ENCODE measurements at regions not wholly inside any gene's neighbourhood (a gene's known extent, or its start where the extent isn't known, plus 50 kb on each side); places are given as distances from the start of the nearest gene placed in this dataset.

GRCh38 chr16:85323230-85323960, 211.1 kb upstream of the CIBAR2 start:
- Histone ChIP-seq H3K4me2 (ENCODE audit: low read depth, low read length) (no peak overlapping the region), H3K4me3 (replicated peaks in 1 of 3; ENCODE audit: insufficient read depth in 1 of 3, low read depth in 2 of 3, low read length in 3 of 3) (no peak overlapping the region), H3K9me3 (ENCODE audit: low read length) (no peaks in the 10 kb centered on the region), H3K79me2 (ENCODE audit: insufficient read depth, low read length) (no peaks in the 10 kb centered on the region), H2AFZ (ENCODE audit: low read length) (no peak overlapping the region), H3K4me1 (ENCODE audit: insufficient read depth, low read length) (peaks cover 22% of the 10 kb centered on the region), H4K20me1 (ENCODE audit: insufficient read depth, low read length) (peaks cover 8% of the 10 kb centered on the region; the same call in 1 of the 2 replicates), H3K27me3 (ENCODE audit: control insufficient read depth in 1 of 2, insufficient read depth in 2 of 2, low read length in 2 of 2) (peaks cover 1 to 8% of the 10 kb centered on the region in 2 experiments; a peak in 2 of 5 replicates), H3K36me3 (replicated peaks in 1 of 2; ENCODE audit: control insufficient read depth in 1 of 2, insufficient read depth in 2 of 2, low read length in 2 of 2) (no peaks in the 10 kb centered on the region), H3K27ac (ENCODE audit: extremely low read length, insufficient read depth, low read length) (no peak overlapping the region), H3K9ac (ENCODE audit: insufficient read depth, low read depth, low read length) (no peak overlapping the region)
- CTCF ChIA-PET (ENCODE audit: low intra/inter-chr PET ratio, low total read pairs), result no interaction called here
- no peak for DNase-seq (ENCODE audit: low spot score)
- intact Hi-C loops (cut with micrococcal nuclease; ENCODE audit: unreplicated experiment), result no loop called here
- no peak for ATAC-seq
- in situ Hi-C loops (cut with HindIII; ENCODE audit: extremely low pct_ligation_motif_present, low pct_unique_long_range_greater_than_20kb), result no loop called here
- POLR2A ChIA-PET, result no interaction called here
- BruUV-seq (replicated peaks), result no TSS peak
- FAIRE-seq, result no peak
- 0 out of 2 replicates have a peak, but pooled peaks have one; percentile 0 for TF ChIP-seq ZNF574 (CRISPR knock-in tag; IDR thresholded peaks at IDR 0.05)
- peak; percentile 92 for TF ChIP-seq ZNF768 (CRISPR knock-in tag; IDR thresholded peaks at IDR 0.05)
- TF ChIP-seq LCORL (IDR thresholded peaks at IDR 0.05), result no peak
- no peak for TF ChIP-seq LCORL (CRISPR knock-in tag; IDR thresholded peaks at IDR 0.05)
- 87% methylated on average over 13 of the region's 14 CpGs for WGBS (ENCODE audit: low lambda C conversion rate)

GRCh38 chr16:85323961-85324253, 211.6 kb upstream of the CIBAR2 start:
- no peak for DNase-seq (ENCODE audit: low spot score)
- POLR2A ChIA-PET, result no interaction called here
- in situ Hi-C loops (cut with HindIII; ENCODE audit: extremely low pct_ligation_motif_present, low pct_unique_long_range_greater_than_20kb), result no loop called here
- no peak overlapping the region for H3K9ac ChIP-seq (ENCODE audit: insufficient read depth, low read depth, low read length)
- TF ChIP-seq ZNF7 (CRISPR knock-in tag; IDR thresholded peaks at IDR 0.05) (peak; percentile 80), POGK (CRISPR knock-in tag; conservative IDR thresholded peaks at IDR 0.05) (no peak)
- no peak overlapping the region for H3K27ac ChIP-seq (ENCODE audit: extremely low read length, insufficient read depth, low read length)
- CTCF ChIA-PET (ENCODE audit: low intra/inter-chr PET ratio, low total read pairs), result no interaction called here
- no peaks in the 10 kb centered on the region for H3K79me2 ChIP-seq (ENCODE audit: insufficient read depth, low read length)
- ATAC-seq, result no peak
- no peaks in the 10 kb centered on the region for H3K9me3 ChIP-seq (ENCODE audit: low read length)
- H3K4me1 ChIP-seq (ENCODE audit: insufficient read depth, low read length), result peaks cover 28% of the 10 kb centered on the region
- H4K20me1 ChIP-seq (ENCODE audit: insufficient read depth, low read length), result peaks cover 8% of the 10 kb centered on the region; the same call in 1 of the 2 replicates
- peaks cover 1 to 13% of the 10 kb centered on the region in 2 experiments; a peak in 3 of 5 replicates for H3K27me3 ChIP-seq (ENCODE audit: control insufficient read depth in 1 of 2, insufficient read depth in 2 of 2, low read length in 2 of 2)
- H3K4me2 ChIP-seq (ENCODE audit: low read depth, low read length), result no peak overlapping the region
- no TSS peak for BruUV-seq (replicated peaks)
- H3K4me3 ChIP-seq (replicated peaks in 1 of 3; ENCODE audit: insufficient read depth in 1 of 3, low read depth in 2 of 3, low read length in 3 of 3), result no peak overlapping the region
- intact Hi-C loops (cut with micrococcal nuclease; ENCODE audit: unreplicated experiment), result no loop called here
- H3K36me3 ChIP-seq (replicated peaks in 1 of 2; ENCODE audit: control insufficient read depth in 1 of 2, insufficient read depth in 2 of 2, low read length in 2 of 2), result no peaks in the 10 kb centered on the region
- no peak for FAIRE-seq
- no peak overlapping the region for H2AFZ ChIP-seq (ENCODE audit: low read length)
- WGBS (ENCODE audit: low lambda C conversion rate), result 93% methylated on average over 10 of the region's 10 CpGs
